HG02588 (cell line): ENCODE measurements at regions not wholly inside any gene's neighbourhood (a gene's known extent, or its start where the extent isn't known, plus 50 kb on each side); places are given as distances from the start of the nearest gene placed in this dataset.
"Not testable (repeated sequence)": the region's sequence is repeated elsewhere in the genome, so short reads cannot be mapped to it uniquely, and the experiment has no call there.

Experiments
- ATAC-seq: cut with Tn5 transposase; IDR thresholded peaks from one replicate; pipeline ENCODE4 v1.9.1; 2021; ENCODE audit warnings: mild to moderate bottlenecking, moderate library complexity; ENCODE audit not compliant: unreplicated experiment

- ATAC-seq = no peak
These were observed 794.5 kb upstream of the GRM7 start for GRCh38 chr3:6066397-6066796.

DNA sequence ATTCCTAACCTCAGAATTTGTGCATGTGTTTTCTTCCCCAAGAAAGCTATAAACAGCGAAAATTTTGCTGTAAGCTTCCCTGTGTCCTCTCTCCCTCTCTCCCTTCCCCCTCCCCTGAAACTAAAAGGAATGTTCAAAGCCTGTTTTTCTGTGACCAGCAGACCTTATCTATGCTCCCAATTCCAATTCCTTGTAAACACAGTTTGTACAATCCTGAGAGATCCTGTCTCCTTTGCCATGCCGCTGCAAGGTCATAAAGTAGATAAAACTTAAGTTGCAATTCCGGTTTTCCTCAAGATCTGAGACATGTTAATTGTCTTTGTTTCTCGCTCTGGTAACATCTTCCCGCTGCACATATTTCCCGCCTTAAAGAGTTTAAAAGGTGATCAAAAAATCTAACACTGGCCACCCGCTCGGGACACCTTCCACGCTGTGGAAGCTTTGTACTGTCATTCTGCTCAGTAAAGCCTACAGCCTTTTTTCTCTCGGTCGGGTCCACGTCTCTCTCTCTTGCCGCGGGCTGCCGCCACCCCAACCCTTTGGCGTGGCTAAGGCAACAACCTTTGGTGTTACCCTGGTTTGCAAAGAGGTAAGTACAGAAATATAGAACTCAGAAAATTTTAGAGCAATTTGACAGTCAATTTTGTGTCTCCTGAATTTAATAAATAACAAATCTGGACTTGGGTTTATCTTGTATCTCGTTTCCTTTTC is 793.9 kb upstream of the GRM7 start:
- not testable (repeated sequence) for ATAC-seq

GRCh38 chr3:6074952-6075351 is 786.0 kb upstream of the GRM7 start:
- no peak for ATAC-seq

- no peak for ATAC-seq
These were observed 782.5 kb upstream of the GRM7 start for GRCh38 chr3:6078436-6078835.

DNA sequence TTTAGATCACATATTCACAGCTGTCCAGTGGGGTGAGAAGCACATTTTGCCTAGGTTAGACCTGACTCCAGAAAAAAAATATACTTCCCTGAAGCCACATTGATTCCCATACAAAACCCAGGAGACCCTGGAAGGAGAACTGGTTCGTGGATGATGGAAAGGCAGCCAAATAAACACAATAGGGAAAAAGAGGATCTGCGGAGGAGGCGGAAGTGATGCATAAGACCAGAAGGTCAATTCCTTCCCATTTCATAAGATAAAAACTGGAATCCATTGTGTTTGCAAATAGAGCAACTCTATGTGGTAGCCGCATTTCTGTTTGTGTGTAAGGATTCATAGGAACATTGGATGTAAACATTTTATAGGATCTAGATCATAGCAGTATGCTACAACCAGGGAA is 781.9 kb upstream of the GRM7 start:
- no peak for ATAC-seq

DNA sequence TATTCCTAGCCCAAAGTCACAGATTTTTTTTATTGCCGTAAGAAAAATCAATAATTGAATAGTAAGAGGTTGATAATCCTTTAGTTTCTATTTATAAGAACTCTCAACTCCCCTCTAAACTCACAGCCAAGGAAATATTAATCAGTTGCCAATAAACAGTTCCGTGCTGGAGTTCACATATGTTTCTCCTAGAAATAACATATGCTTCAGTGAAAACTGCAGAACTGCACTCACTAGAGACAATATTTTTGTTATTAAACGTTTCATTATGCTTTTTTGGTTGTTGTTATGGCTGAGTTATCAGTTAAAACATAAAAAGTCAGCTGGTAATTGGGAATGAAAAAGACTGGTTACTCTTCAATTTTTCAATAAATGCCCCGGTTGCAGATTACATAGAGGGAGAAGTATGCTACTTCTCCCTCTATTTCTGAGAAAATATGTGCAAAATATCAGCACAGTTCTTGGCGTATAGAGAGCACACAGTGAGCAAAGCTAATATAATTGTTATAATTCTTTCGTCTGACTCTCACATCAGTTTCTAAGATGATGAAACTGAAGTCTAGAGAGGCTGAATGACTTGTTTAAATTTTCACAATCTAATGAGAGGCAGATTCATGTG is 781.2 kb upstream of the GRM7 start:
- ATAC-seq = no peak

GRCh38 chr3:6088433-6088832 is 772.5 kb upstream of the GRM7 start:
- ATAC-seq = no peak

GRCh38 chr3:6089780-6090179 is 771.1 kb upstream of the GRM7 start:
- ATAC-seq = no peak

DNA sequence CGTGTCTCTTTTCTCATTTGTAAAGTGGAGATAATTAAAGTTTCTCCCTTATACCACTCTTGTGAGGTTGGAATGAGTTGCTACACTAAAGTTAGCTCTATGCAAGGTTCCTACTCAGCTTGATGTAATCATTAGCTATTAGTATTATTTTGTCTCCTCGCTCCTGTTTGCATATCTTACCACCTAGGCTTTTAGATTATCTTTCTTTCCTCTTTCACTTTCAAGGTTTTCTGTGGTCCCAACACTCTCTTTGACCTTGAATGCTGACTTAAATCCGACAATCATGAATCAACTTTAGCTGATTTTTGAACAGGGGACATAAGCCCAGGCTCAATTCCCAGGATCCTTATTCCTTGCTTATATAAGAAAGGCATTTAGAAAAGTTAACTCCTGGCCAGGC is 769.7 kb upstream of the GRM7 start:
- ATAC-seq = no peak

GRCh38 chr3:6095006-6095405 is 765.9 kb upstream of the GRM7 start:
- no peak for ATAC-seq

GRCh38 chr3:6097021-6097420 is 763.9 kb upstream of the GRM7 start:
- no peak for ATAC-seq

DNA sequence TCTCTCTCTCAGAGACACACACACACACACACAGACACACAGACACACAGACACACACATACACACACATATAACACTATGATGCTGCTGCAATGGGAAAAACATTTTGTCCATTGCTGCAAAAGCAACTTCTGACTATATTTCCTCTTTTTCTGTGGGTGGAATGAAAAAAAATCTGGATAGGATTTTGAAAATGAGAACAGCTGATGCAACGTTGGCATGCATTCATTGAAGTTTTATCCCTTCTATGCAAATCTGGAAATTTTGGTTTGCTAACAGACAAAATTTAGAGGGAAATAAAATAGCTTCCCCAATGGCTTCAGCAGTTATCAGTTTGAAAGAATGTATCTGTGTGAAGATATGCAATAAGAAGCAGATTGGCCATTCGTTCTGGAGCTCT is 763.4 kb upstream of the GRM7 start:
- ATAC-seq = no peak

DNA sequence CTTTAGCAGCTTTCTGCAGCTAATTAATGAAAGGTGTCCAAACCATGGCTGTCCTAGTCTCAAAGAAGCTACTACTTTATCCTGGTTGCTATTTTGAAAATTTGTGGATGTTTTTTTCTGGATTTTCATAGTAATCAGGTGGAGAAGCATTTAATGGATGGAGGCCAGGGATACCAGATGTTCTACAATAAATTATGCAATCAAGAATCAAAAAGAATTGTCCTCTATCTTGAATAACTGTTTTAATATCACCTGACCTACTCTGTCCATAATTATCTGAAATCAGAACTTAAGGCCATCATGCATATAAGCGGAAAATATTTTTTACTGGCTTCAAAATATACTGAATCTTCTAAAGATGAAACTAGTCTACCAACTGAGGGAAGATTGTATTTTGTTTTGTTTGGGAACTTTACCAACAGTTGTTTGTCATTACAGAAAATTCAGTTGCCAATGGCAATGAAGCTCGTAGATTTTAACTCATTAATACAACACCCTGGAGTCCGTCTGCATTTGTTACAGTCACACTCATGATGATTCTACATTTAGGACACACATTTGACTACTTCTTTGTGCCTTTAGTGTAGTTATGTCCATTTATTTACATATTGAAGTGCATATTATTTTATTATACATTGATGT is 762.3 kb upstream of the GRM7 start:
- ATAC-seq = no peak

DNA sequence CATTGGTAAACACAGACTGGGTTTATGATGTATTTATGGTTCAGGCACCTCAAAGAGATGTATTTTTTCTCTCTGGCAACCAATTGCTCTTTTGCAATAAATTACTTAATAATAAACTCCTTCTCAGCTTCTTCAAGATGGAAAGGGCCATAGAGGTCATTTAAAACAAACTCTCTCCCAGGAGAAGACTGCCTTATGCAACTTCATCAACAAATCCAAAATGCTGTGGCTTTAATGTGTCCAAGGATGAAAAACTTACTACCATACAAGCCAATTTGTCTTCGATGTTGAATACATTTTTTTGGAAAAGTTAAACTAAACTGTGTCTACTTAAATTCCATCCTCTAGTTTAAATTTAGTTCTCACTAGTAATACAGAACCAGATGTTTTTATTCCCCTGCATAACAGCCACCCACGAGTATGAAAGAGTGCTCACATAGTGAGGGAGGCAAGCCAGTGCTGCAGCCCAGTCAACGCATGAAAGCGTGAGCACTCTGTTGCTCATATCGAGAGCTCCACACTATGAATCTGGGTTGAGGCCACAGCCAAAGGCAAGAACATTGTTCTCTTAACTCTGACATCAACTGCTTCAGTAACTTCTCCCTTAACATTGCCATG is 761.3 kb upstream of the GRM7 start:
- ATAC-seq = no peak

- ATAC-seq = no peak
These were observed 755.7 kb upstream of the GRM7 start for GRCh38 chr3:6105187-6105586.

- ATAC-seq = no peak
These were observed 752.0 kb upstream of the GRM7 start for GRCh38 chr3:6108957-6109356.

- no peak for ATAC-seq
These were observed 750.5 kb upstream of the GRM7 start for GRCh38 chr3:6110451-6110850.

DNA sequence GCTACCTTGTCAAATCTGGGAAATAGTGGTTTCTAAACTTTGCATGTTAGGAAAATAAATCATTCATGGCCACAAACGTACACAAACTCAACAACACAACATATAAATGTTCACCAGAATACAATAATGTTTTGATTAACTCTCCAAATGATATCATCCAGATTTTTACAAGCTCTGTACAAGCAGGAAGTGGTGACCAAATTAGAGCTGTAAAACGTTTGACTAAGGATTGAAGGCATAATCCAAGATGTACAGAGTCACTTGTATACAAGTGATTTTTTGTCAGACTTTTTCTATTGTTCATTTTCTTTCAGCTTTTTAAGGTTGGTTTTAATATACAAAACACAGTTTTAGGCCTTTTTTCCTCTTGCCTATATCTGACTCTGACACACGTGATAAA is 748.4 kb upstream of the GRM7 start:
- no peak for ATAC-seq

- ATAC-seq = no peak
These were observed 747.6 kb upstream of the GRM7 start for GRCh38 chr3:6113338-6113737.

DNA sequence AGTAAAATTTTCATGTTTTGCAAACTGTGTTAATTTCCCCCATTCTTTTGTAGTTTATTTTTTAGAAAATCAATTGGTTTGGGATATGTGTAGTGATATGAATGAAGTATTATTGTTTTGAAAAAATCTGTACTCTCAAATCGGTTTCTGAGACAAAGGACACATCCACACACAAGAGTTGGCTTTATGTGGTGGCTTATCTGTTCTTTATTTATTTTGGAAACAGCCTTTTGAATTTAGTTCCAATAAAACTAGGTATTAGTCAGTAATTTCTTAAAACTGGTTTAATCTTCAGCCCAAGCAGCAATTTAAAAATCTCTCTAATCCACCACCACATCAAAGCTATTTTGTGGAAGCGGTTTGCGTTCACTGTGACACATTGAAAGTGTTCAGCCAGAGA is 741.5 kb upstream of the GRM7 start:
- ATAC-seq = no peak

- ATAC-seq = no peak
These were observed 740.1 kb upstream of the GRM7 start for GRCh38 chr3:6120786-6121185.

DNA sequence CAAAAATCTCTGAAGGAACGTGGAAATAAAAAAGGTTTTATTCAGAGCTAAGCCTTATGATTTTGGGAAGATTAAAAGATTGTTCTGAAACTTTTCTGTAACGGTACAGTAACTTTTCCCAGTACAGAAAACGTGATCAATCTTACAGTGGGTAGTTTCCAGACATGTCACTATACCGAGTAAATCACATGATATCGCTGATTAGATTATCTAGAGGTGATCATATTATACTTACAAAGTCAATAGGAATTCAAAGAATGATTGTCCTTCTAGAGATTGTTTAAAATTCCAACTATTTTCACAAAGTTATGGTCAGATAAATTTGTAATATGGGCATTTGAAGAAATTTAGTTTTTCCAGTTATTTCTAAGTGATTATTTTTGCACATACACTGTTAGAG is 736.0 kb upstream of the GRM7 start:
- ATAC-seq = no peak
